ENCODE measurements at regions not wholly inside any gene's neighbourhood (a gene's known extent, or its start where the extent isn't known, plus 50 kb on each side); places are given as distances from the start of the nearest gene placed in this dataset.

GRCh38 chr13:52938065-52938464 lies 89.6 kb upstream of the PCDH8 start:
- H3K4me3 ChIP-seq (replicated peaks in 1 of 3; ENCODE audit: insufficient read depth in 1 of 3, low read depth in 1 of 3, low read length in 3 of 3) = no peak overlapping the region
- no peak overlapping the region for H3K4me2 ChIP-seq (ENCODE audit: insufficient read depth, low read length)
- H4K20me1 ChIP-seq (replicated peaks; ENCODE audit: control insufficient read depth, extremely low read depth, insufficient read depth, low read length) = no peaks in the 10 kb centered on the region
- no peak overlapping the region for H3K27ac ChIP-seq (ENCODE audit: insufficient read depth, low read depth, low read length)
- DNase-seq (ENCODE audit: low read depth, low spot score) = no peak
- no peak for TF ChIP-seq JUN (IDR thresholded peaks at IDR 0.05; ENCODE audit: borderline replicate concordance, insufficient read depth, insufficient read length, low read depth)
- TF ChIP-seq FOS (IDR thresholded peaks at IDR 0.05; ENCODE audit: borderline replicate concordance, insufficient read depth, low read length) = no peak
- TF ChIP-seq CTCF (IDR thresholded peaks at IDR 0.05; ENCODE audit: extremely low read depth in 1 of 2, insufficient read depth in 1 of 2, low read depth in 1 of 2, low read length in 2 of 2) = no peak
- no peaks in the 10 kb centered on the region for H3K9me3 ChIP-seq (replicated peaks; ENCODE audit: control insufficient read depth, insufficient read depth, low read length)
- no peaks in the 10 kb centered on the region for H3K9me1 ChIP-seq (replicated peaks; ENCODE audit: control insufficient read depth, extremely low read depth, insufficient read depth, low read length)
- CTCF ChIA-PET = no interaction called here
- POLR2A ChIA-PET = no interaction called here
- no peaks in the 10 kb centered on the region for H3K4me1 ChIP-seq (ENCODE audit: control insufficient read depth, extremely low read depth, insufficient read depth, low read length)
- H2AFZ ChIP-seq (ENCODE audit: low read depth, low read length) = no peak overlapping the region
- no peak overlapping the region for H3K9ac ChIP-seq (replicated peaks; ENCODE audit: extremely low read depth, insufficient read depth, low read length)
- dilution Hi-C loops (cut with MboI; ENCODE audit: extremely low pct_ligation_motif_present, low sequenced_read_pairs) (no loop called here), intact Hi-C loops (cut with micrococcal nuclease) (no loop called here)
- no peaks in the 10 kb centered on the region for H3K27me3 ChIP-seq (ENCODE audit: control insufficient read depth in 2 of 2, insufficient read depth in 2 of 2, low read length in 2 of 2)
- no peaks in the 10 kb centered on the region for H3K36me3 ChIP-seq (ENCODE audit: control insufficient read depth in 2 of 2, extremely low read depth in 1 of 2, insufficient read depth in 2 of 2, low read length in 2 of 2)
- no peaks in the 10 kb centered on the region for H3K79me2 ChIP-seq (ENCODE audit: control insufficient read depth, insufficient read depth, low read length)
- no TSS peak for BruUV-seq (replicated peaks)
- FAIRE-seq = no peak

GRCh38 chr13:52936806-52937205 lies 88.4 kb upstream of the PCDH8 start:
- no TSS peak for BruUV-seq (replicated peaks)
- Histone ChIP-seq H3K9me1 (replicated peaks; ENCODE audit: control insufficient read depth, extremely low read depth, insufficient read depth, low read length) (no peaks in the 10 kb centered on the region), H3K79me2 (ENCODE audit: control insufficient read depth, insufficient read depth, low read length) (no peaks in the 10 kb centered on the region), H4K20me1 (replicated peaks; ENCODE audit: control insufficient read depth, extremely low read depth, insufficient read depth, low read length) (no peaks in the 10 kb centered on the region), H3K4me3 (replicated peaks in 1 of 3; ENCODE audit: insufficient read depth in 1 of 3, low read depth in 1 of 3, low read length in 3 of 3) (no peak overlapping the region), H3K27ac (ENCODE audit: insufficient read depth, low read depth, low read length) (no peak overlapping the region), H3K9me3 (replicated peaks; ENCODE audit: control insufficient read depth, insufficient read depth, low read length) (no peaks in the 10 kb centered on the region), H3K27me3 (ENCODE audit: control insufficient read depth in 2 of 2, insufficient read depth in 2 of 2, low read length in 2 of 2) (no peaks in the 10 kb centered on the region), H3K4me2 (ENCODE audit: insufficient read depth, low read length) (no peak overlapping the region), H3K36me3 (ENCODE audit: control insufficient read depth in 2 of 2, extremely low read depth in 1 of 2, insufficient read depth in 2 of 2, low read length in 2 of 2) (no peaks in the 10 kb centered on the region), H3K9ac (replicated peaks; ENCODE audit: extremely low read depth, insufficient read depth, low read length) (no peak overlapping the region), H2AFZ (ENCODE audit: low read depth, low read length) (no peak overlapping the region), H3K4me1 (ENCODE audit: control insufficient read depth, extremely low read depth, insufficient read depth, low read length) (no peaks in the 10 kb centered on the region)
- dilution Hi-C loops (cut with MboI; ENCODE audit: extremely low pct_ligation_motif_present, low sequenced_read_pairs) = no loop called here
- intact Hi-C loops (cut with micrococcal nuclease) = no loop called here
- no peak for FAIRE-seq
- ChIA-PET POLR2A (no interaction called here), CTCF (no interaction called here)
- no peak for DNase-seq (ENCODE audit: low read depth, low spot score)
- TF ChIP-seq GATA2 (IDR thresholded peaks at IDR 0.05; ENCODE audit: insufficient read depth, insufficient read length, low read depth, low read length) (no peak), CTCF (IDR thresholded peaks at IDR 0.05; ENCODE audit: extremely low read depth in 1 of 2, insufficient read depth in 1 of 2, low read depth in 1 of 2, low read length in 2 of 2) (no peak), EZH2 (IDR thresholded peaks at IDR 0.05; ENCODE audit: borderline replicate concordance, low read depth, low read length, severe bottlenecking) (no peak), JUN (IDR thresholded peaks at IDR 0.05; ENCODE audit: borderline replicate concordance, insufficient read depth, insufficient read length, low read depth) (no peak), POLR2AphosphoS5 (IDR thresholded peaks at IDR 0.05; ENCODE audit: insufficient read depth, low read depth, low read length) (no peak), POLR2A (IDR thresholded peaks at IDR 0.05; ENCODE audit: low read depth, low read length) (no peak), MAX (IDR thresholded peaks at IDR 0.05; ENCODE audit: insufficient read depth, insufficient read length) (no peak)

Data from endothelial cell of umbilical vein (primary cell).